ENCODE measurements at regions not wholly inside any gene's neighbourhood (a gene's known extent, or its start where the extent isn't known, plus 50 kb on each side); places are given as distances from the start of the nearest gene placed in this dataset.

DNA sequence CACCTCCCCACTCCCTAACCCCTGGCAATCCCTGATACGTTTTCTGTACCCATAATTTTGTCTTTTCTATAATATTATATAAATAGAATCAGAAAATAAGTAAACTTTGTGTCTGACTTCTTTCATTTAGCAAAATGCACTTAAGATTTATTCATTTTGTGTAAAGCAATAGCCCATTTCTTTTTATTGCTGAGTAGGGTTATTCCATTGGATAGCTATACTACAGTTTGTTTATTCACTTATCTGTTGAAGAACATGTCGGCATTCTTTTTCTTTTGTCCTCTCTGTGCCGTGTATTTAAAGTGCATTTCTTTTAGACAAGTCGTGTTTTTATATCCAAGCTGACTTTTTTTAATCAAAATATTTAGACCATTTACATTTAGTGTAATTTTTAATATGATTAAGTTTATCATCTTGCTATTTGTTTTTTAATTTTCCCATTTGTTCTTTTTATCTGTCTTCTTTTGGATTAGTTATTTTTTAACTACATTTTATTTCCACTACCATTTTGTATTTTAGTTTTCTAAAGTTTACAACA lies 176.4 kb upstream of the TSHZ3 start:
- TF ChIP-seq CTCF (optimal IDR thresholded peaks at IDR 0.05 in 1 of 3, IDR thresholded peaks at IDR 0.05 in 1 of 3, conservative IDR thresholded peaks at IDR 0.05 in 1 of 3; ENCODE audit: extremely low read depth in 1 of 3, insufficient read depth in 2 of 3, low read length in 3 of 3) (no peak), EZH2 (IDR thresholded peaks at IDR 0.05; ENCODE audit: low read length) (no peak)

Measured in keratinocyte (primary cell).